Neuronal stem cell (in vitro differentiated cells): ENCODE measurements at regions not wholly inside any gene's neighbourhood (a gene's known extent, or its start where the extent isn't known, plus 50 kb on each side); places are given as distances from the start of the nearest gene placed in this dataset.

Experiments
- DNase-seq: peaks from one replicate; pipeline ENCODE4 v3.0.0-alpha.2; 2013; ENCODE audit warnings: low spot score
- H2AFZ ChIP-seq: one replicate; pipeline ENCODE4 v1.6.1; 2013; ENCODE audit warnings: mild to moderate bottlenecking, low read length, inconsistent platforms
- H2AK5ac ChIP-seq: 2 replicates; pipeline ENCODE4 v1.6.1; 2013; ENCODE audit warnings: low read depth, mild to moderate bottlenecking, inconsistent platforms, low read length, moderate library complexity, mixed read lengths
- H2BK120ac ChIP-seq: 2 replicates; pipeline ENCODE4 v1.6.1; 2013; ENCODE audit warnings: low read depth, mild to moderate bottlenecking, inconsistent platforms, low read length, moderate library complexity, mixed read lengths
- H2BK12ac ChIP-seq: one replicate; pipeline ENCODE4 v1.6.1; 2013; ENCODE audit warnings: low read length, inconsistent platforms
- H2BK15ac ChIP-seq: 2 replicates; pipeline ENCODE4 v1.6.1; 2013; ENCODE audit warnings: mild to moderate bottlenecking, low read length, inconsistent platforms, mixed read lengths
- H2BK5ac ChIP-seq: one replicate; pipeline ENCODE4 v1.6.1; 2013; ENCODE audit warnings: inconsistent platforms, mild to moderate bottlenecking, low read length, moderate library complexity
- H3K14ac ChIP-seq: one replicate; pipeline ENCODE4 v1.6.1; 2013; ENCODE audit warnings: low read length, inconsistent platforms
- H3K18ac ChIP-seq: 2 replicates; pipeline ENCODE4 v1.6.1; 2013; ENCODE audit warnings: low read length, inconsistent platforms
- H3K23ac ChIP-seq: 2 replicates; pipeline ENCODE4 v1.6.1; 2013; ENCODE audit warnings: low read depth, mild to moderate bottlenecking, mixed read lengths, low read length, inconsistent platforms; ENCODE audit not compliant: poor library complexity
- H3K27ac ChIP-seq: replicated peaks from 3 replicates; pipeline ENCODE4 v1.5.1; 2013; ENCODE audit warnings: low read length, inconsistent platforms
- H3K27me3 ChIP-seq, 3 experiments: 2 replicates each; pipeline ENCODE4 v1.6.1; 2013; ENCODE audit warnings: low read length in 3 of 3, mild to moderate bottlenecking in 2 of 3, inconsistent platforms in 1 of 3, low read depth in 1 of 3, mixed read lengths in 1 of 3, moderate library complexity in 1 of 3; ENCODE audit not compliant: control insufficient read depth in 3 of 3, insufficient read depth in 3 of 3
- H3K36me3 ChIP-seq, 2 donors: replicated peaks in 1 of 2; 2 replicates each; pipeline ENCODE4 v1.6.1; 2013; ENCODE audit warnings: low read length in 2 of 2; ENCODE audit not compliant: control insufficient read depth in 2 of 2, insufficient read depth in 2 of 2
- H3K4ac ChIP-seq: 2 replicates; pipeline ENCODE4 v1.6.1; 2013; ENCODE audit warnings: inconsistent platforms, mild to moderate bottlenecking, low read length, moderate library complexity
- H3K4me1 ChIP-seq, 2 donors: 1 replicate in 1 of 2; 2 replicates in 1 of 2; pipeline ENCODE4 v1.6.1; 2013; ENCODE audit warnings: low read length in 2 of 2, low read depth in 1 of 2; ENCODE audit not compliant: control insufficient read depth in 2 of 2, insufficient read depth in 1 of 2
- H3K4me2 ChIP-seq: one replicate; pipeline ENCODE4 v1.6.1; 2013; ENCODE audit warnings: mild to moderate bottlenecking, low read length, inconsistent platforms; ENCODE audit not compliant: insufficient read depth, poor library complexity, severe bottlenecking
- H3K4me3 ChIP-seq, 2 donors: 2 replicates each; pipeline ENCODE4 v1.5.1; 2013; ENCODE audit warnings: low read length in 2 of 2, mild to moderate bottlenecking in 2 of 2, inconsistent platforms in 1 of 2, moderate library complexity in 1 of 2
- H3K79me1 ChIP-seq: one replicate; pipeline ENCODE4 v1.6.1; 2013; ENCODE audit warnings: low read depth, mild to moderate bottlenecking, inconsistent platforms, low read length, moderate library complexity
- H3K9ac ChIP-seq: one replicate; pipeline ENCODE4 v1.6.1; 2013; ENCODE audit warnings: mild to moderate bottlenecking, low read depth, low read length, inconsistent platforms; ENCODE audit not compliant: poor library complexity
- H3K9me3 ChIP-seq, 2 donors: replicated peaks in 1 of 2; 2 replicates each; pipeline versions ENCODE3 to v1.6.1; 2013; ENCODE audit warnings: low read length in 2 of 2, mild to moderate bottlenecking in 2 of 2, inconsistent platforms in 1 of 2, low read depth in 1 of 2, mixed read lengths in 1 of 2, moderate library complexity in 1 of 2; ENCODE audit not compliant: control insufficient read depth in 2 of 2, insufficient read depth in 1 of 2
- H4K8ac ChIP-seq: one replicate; pipeline ENCODE4 v1.6.1; 2013; ENCODE audit warnings: low read depth, mild to moderate bottlenecking, inconsistent platforms, low read length, moderate library complexity
- H4K91ac ChIP-seq: one replicate; pipeline ENCODE4 v1.6.1; 2013; ENCODE audit warnings: low read length, low read depth, mild to moderate bottlenecking, inconsistent platforms; ENCODE audit not compliant: poor library complexity
- WGBS, 2 donors: extraction: QIAGEN DNeasy Blood & Tissue Kit; methylation state at CpG; one replicate each; pipeline ENCODE4 v1.1.7; 2013; ENCODE audit warnings: missing lambda C conversion rate in 2 of 2, mixed read lengths in 1 of 2; ENCODE audit not compliant: insufficient read length in 2 of 2, insufficient replicate concordance in 1 of 2; ENCODE audit errors: extremely low coverage in 2 of 2; 5-methylcytosine and 5-hydroxymethylcytosine counted together

DNA sequence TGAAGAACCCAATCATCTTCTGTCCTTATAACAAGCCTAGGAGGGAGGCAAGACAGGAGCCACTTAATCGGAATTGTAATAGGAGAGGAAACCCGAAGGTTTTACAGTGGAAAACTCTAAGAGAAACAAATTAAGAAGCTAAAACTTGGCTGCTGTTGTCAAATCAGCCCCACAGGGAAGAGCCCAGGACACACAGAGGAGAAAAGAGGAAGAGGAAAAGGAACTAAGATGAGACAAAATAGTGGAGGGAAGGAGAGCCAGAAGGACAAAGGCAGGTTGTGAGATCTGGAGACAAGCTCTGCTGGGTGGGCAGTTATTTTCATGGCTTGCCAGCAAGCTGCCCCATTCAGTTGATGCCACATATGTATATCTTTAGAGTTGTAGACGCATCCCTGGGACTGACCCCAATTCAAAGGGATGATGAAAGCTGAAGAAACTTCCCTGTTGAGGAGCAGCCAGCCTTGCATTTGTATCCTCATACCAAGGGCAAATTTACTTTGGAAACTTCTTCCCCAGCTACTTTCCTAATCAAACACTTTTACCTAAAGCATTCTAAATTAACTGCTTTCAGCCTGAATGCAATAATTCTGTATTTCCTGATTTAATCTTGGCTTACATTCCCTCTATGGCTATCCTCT is 499.8 kb upstream of the MEIS1 start:
- Histone ChIP-seq H3K27ac (no peak overlapping the region), H4K8ac (no peak overlapping the region), H3K9ac (no peak overlapping the region), H2AK5ac (no peak overlapping the region), H3K79me1 (no peaks in the 10 kb centered on the region), H4K91ac (no peak overlapping the region), H2BK5ac (no peak overlapping the region), H3K9me3 (peaks cover 0 to 2% of the 10 kb centered on the region in 2 donors), H2BK15ac (no peak overlapping the region), H3K4me1 (no peaks in the 10 kb centered on the region), H3K23ac (no peak overlapping the region), H2BK120ac (no peak overlapping the region), H3K4me3 (no peak overlapping the region), H3K18ac (no peak overlapping the region), H3K4me2 (no peak overlapping the region), H3K14ac (no peak overlapping the region), H2BK12ac (no peak overlapping the region), H3K4ac (no peak overlapping the region), H3K27me3 (no peaks in the 10 kb centered on the region), H3K36me3 (no peaks in the 10 kb centered on the region), H2AFZ (no peak overlapping the region)
- WGBS, 2 donors: no CpG with 5 or more reads among the region's 3 CpGs
- no peak for DNase-seq

- H3K27me3 ChIP-seq: no peaks in the 10 kb centered on the region
- WGBS, 2 donors: no CpG with 5 or more reads among the region's 1 CpG
Observed at GRCh38 chr2:65932571-65932970, 500.2 kb upstream of the SPRED2 start.

DNA sequence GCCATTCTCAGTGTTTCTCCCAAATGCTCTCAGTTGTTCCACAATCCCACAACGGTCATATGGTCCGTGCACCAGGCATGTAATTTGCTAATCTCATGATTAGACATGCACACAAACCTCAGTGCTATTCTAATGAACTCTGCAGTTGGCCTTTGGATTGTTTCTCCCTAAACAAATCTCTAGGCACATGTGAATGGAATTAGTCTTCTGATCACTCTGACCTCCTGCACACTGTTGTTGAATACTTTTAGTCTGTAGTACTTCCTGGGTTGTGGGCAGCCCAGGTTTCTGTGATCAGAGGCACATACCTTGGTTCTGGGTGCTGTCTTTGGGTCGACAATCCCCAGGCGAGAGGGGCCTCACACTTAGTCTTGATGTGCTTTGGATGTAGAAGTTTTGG is 498.7 kb upstream of the SPRED2 start:
- H2AFZ ChIP-seq: no peak overlapping the region
- no peak overlapping the region for H3K4ac ChIP-seq
- no peaks in the 10 kb centered on the region for H3K36me3 ChIP-seq
- no peak overlapping the region for H4K8ac ChIP-seq
- no peak overlapping the region for H2BK5ac ChIP-seq
- peaks cover 0 to 2% of the 10 kb centered on the region in 2 donors for H3K9me3 ChIP-seq
- no peaks in the 10 kb centered on the region for H3K4me1 ChIP-seq
- no peak overlapping the region for H2BK15ac ChIP-seq
- H3K79me1 ChIP-seq: no peaks in the 10 kb centered on the region
- no peak overlapping the region for H3K18ac ChIP-seq
- no peak overlapping the region for H3K4me3 ChIP-seq
- no peak overlapping the region for H3K4me2 ChIP-seq
- no peak overlapping the region for H2BK12ac ChIP-seq
- H2AK5ac ChIP-seq: no peak overlapping the region
- H3K27me3 ChIP-seq: no peaks in the 10 kb centered on the region
- H3K9ac ChIP-seq: no peak overlapping the region
- no CpG with 5 or more reads among the region's 4 CpGs for WGBS, 2 donors
- no peak overlapping the region for H4K91ac ChIP-seq
- H3K14ac ChIP-seq: no peak overlapping the region
- H3K27ac ChIP-seq: no peak overlapping the region
- no peak overlapping the region for H3K23ac ChIP-seq
- H2BK120ac ChIP-seq: no peak overlapping the region
- DNase-seq: no peak

More at GRCh38 chr2:65932571-65932970, 500.2 kb upstream of the SPRED2 start:
- Histone ChIP-seq H3K4me2 (no peak overlapping the region), H2AK5ac (no peak overlapping the region), H3K79me1 (no peaks in the 10 kb centered on the region), H3K9ac (no peak overlapping the region), H2AFZ (no peak overlapping the region), H3K27ac (no peak overlapping the region), H3K23ac (no peak overlapping the region), H3K14ac (no peak overlapping the region), H2BK120ac (no peak overlapping the region), H2BK12ac (no peak overlapping the region), H2BK5ac (no peak overlapping the region), H3K4me3 (no peak overlapping the region), H2BK15ac (no peak overlapping the region), H4K91ac (no peak overlapping the region), H3K18ac (no peak overlapping the region), H3K4ac (no peak overlapping the region), H3K4me1 (no peaks in the 10 kb centered on the region), H3K36me3 (no peaks in the 10 kb centered on the region), H3K9me3 (peaks cover 0 to 2% of the 10 kb centered on the region in 2 donors), H4K8ac (no peak overlapping the region)
- no peak for DNase-seq

GRCh38 chr2:65930259-65930658 is 497.9 kb upstream of the SPRED2 start:
- no peak overlapping the region for H4K8ac ChIP-seq
- no peak overlapping the region for H2BK120ac ChIP-seq
- no peak overlapping the region for H3K14ac ChIP-seq
- no peak overlapping the region for H3K4me3 ChIP-seq
- H3K27me3 ChIP-seq: no peaks in the 10 kb centered on the region
- no peak overlapping the region for H2BK5ac ChIP-seq
- H2BK12ac ChIP-seq: no peak overlapping the region
- no peak overlapping the region for H2BK15ac ChIP-seq
- peaks cover 0 to 2% of the 10 kb centered on the region in 2 donors for H3K9me3 ChIP-seq
- no peak overlapping the region for H3K4me2 ChIP-seq
- H3K36me3 ChIP-seq: no peaks in the 10 kb centered on the region
- H3K27ac ChIP-seq: no peak overlapping the region
- no peak overlapping the region for H3K4ac ChIP-seq
- H3K18ac ChIP-seq: no peak overlapping the region
- no peak overlapping the region for H2AK5ac ChIP-seq
- H3K79me1 ChIP-seq: no peaks in the 10 kb centered on the region
- H3K9ac ChIP-seq: no peak overlapping the region
- no peak for DNase-seq
- H3K23ac ChIP-seq: no peak overlapping the region
- no peaks in the 10 kb centered on the region for H3K4me1 ChIP-seq
- H4K91ac ChIP-seq: no peak overlapping the region
- no CpG with 5 or more reads among the region's 4 CpGs for WGBS, 2 donors
- H2AFZ ChIP-seq: no peak overlapping the region
